Astrocyte of the spinal cord (primary cell): ENCODE measurements at regions not wholly inside any gene's neighbourhood (a gene's known extent, or its start where the extent isn't known, plus 50 kb on each side); places are given as distances from the start of the nearest gene placed in this dataset.

Source experiments
- DNase-seq: peaks from one replicate; pipeline ENCODE4 v3.0.0; 2011; ENCODE audit warnings: low read depth, low spot score
- H3K4me3 ChIP-seq: 2 replicates; pipeline ENCODE4 v1.5.1; 2011; ENCODE audit warnings: low read depth, mild to moderate bottlenecking, low read length, moderate library complexity
- CTCF ChIP-seq: IDR thresholded peaks from 2 replicates; pipeline ENCODE4 v1.5.1; 2012; ENCODE audit warnings: low read depth, mild to moderate bottlenecking, low read length, inconsistent platforms
- in situ Hi-C: cut with HindIII; loops from 2 replicates; pipeline ENCODE4 v1.10.0; 2017; ENCODE audit warnings: low sequenced_read_pairs

GRCh38 chr2:219777388-219777787 lies 150.0 kb downstream of the SLC4A3 start:
- no peak for DNase-seq
- in situ Hi-C loops: no loop called here
- H3K4me3 ChIP-seq: no peak overlapping the region
- TF ChIP-seq CTCF: no peak

GRCh38 chr2:219778189-219778588 lies 150.8 kb downstream of the SLC4A3 start:
- in situ Hi-C loops: no loop called here
- no peak for TF ChIP-seq CTCF
- no peak for DNase-seq
- H3K4me3 ChIP-seq: no peak overlapping the region

- H3K4me3 ChIP-seq: no peak overlapping the region
- TF ChIP-seq CTCF: no peak
- in situ Hi-C loops: no loop called here
- DNase-seq: no peak
Measured at GRCh38 chr2:219782737-219783348, 155.4 kb downstream of the SLC4A3 start.

GRCh38 chr2:219783359-219783975 lies 156.0 kb downstream of the SLC4A3 start:
- TF ChIP-seq CTCF: no peak
- DNase-seq: no peak
- no peak overlapping the region for H3K4me3 ChIP-seq
- in situ Hi-C loops: no loop called here

GRCh38 chr2:219784178-219784577 lies 156.7 kb downstream of the SLC4A3 start:
- TF ChIP-seq CTCF: no peak
- H3K4me3 ChIP-seq: no peak overlapping the region
- in situ Hi-C loops: no loop called here

GRCh38 chr2:219789476-219789875 lies 162.0 kb downstream of the SLC4A3 start:
- no peak for TF ChIP-seq CTCF
- no peak overlapping the region for H3K4me3 ChIP-seq
- no peak for DNase-seq
- in situ Hi-C loops: no loop called here

More at GRCh38 chr2:219784178-219784577, 156.7 kb downstream of the SLC4A3 start:
- DNase-seq: no peak

GRCh38 chr2:219792446-219792845 lies 165.0 kb downstream of the SLC4A3 start:
- TF ChIP-seq CTCF: no peak
- H3K4me3 ChIP-seq: no peak overlapping the region
- DNase-seq: no peak
- in situ Hi-C loops: no loop called here
